Spleen (tissue), 11 donors: ENCODE measurements at regions not wholly inside any gene's neighbourhood (a gene's known extent, or its start where the extent isn't known, plus 50 kb on each side); places are given as distances from the start of the nearest gene placed in this dataset.

Experiments
- DNase-seq: peaks from one replicate; pipeline ENCODE4 v3.0.0-alpha.2; 2020
- H3K27ac ChIP-seq, 8 donors: fragments of 200-600 bp; sonication (generic) in 7 of 8; 1 replicate in 4 of 8; 2 replicates in 4 of 8; pipeline versions ENCODE4 v1.5.0 to v1.8.0; 2016 to 2021; ENCODE audit warnings: inconsistent platforms in 4 of 8, mild to moderate bottlenecking in 4 of 8, moderate library complexity in 1 of 8
- H3K27me3 ChIP-seq, 7 donors: fragments of 200-600 bp; sonication (generic) in 6 of 7; replicated peaks in 1 of 7; 1 replicate in 4 of 7; 2 replicates in 3 of 7; pipeline versions ENCODE4 v1.5.0 to v1.8.0; 2016 to 2021; ENCODE audit warnings: inconsistent platforms in 3 of 7, mild to moderate bottlenecking in 1 of 7
- H3K36me3 ChIP-seq, 6 donors: fragments of 200-600 bp; sonication (generic) in 5 of 6; 1 replicate in 4 of 6; 2 replicates in 2 of 6; pipeline versions ENCODE4 v1.5.0 to v1.8.0; 2016 to 2021; ENCODE audit warnings: inconsistent platforms in 2 of 6
- H3K4me1 ChIP-seq, 6 donors: fragments of 200-600 bp; sonication (generic) in 5 of 6; 1 replicate in 3 of 6; 2 replicates in 3 of 6; pipeline versions ENCODE4 v1.5.0 to v1.8.0; 2016 to 2021; ENCODE audit warnings: inconsistent platforms in 3 of 6
- H3K4me3 ChIP-seq, 8 donors: fragments of 200-600 bp; sonication (generic) in 7 of 8; 1 replicate in 4 of 8; 2 replicates in 4 of 8; pipeline versions ENCODE4 v1.5.0 to v1.8.0; 2016 to 2021; ENCODE audit warnings: inconsistent platforms in 4 of 8, mild to moderate bottlenecking in 4 of 8, moderate library complexity in 2 of 8
- H3K9me3 ChIP-seq, 8 donors: fragments of 200-600 bp; sonication (generic) in 7 of 8; 1 replicate in 4 of 8; 2 replicates in 4 of 8; pipeline versions ENCODE4 v1.5.0 to v1.8.0; 2016 to 2021; ENCODE audit warnings: inconsistent platforms in 4 of 8
- CTCF ChIP-seq, 11 experiments: fragments of 200-600 bp in 7 of 11; fragments of 450-650 bp in 4 of 11; sonication (generic) in 4 of 11; IDR thresholded peaks in 8 of 11; conservative IDR thresholded peaks in 3 of 11; 1 replicate in 7 of 11; 2 replicates in 4 of 11; pipeline versions ENCODE4 v1.4.0 to v1.8.0; 2016 to 2021; ENCODE audit warnings: antibody characterized with exemption in 11 of 11, inconsistent platforms in 4 of 11, mild to moderate bottlenecking in 1 of 11
- POLR2A ChIP-seq, 3 donors: fragments of 450-650 bp; IDR thresholded peaks; one replicate each; pipeline ENCODE4 v1.5.1; 2017; ENCODE audit warnings: antibody characterized with exemption in 3 of 3, mild to moderate bottlenecking in 1 of 3
- POLR2AphosphoS5 ChIP-seq, 3 donors: sonication (generic); formaldehyde crosslinking; IDR thresholded peaks; one replicate each; pipeline ENCODE4 v1.5.1; 2017; ENCODE audit warnings: antibody characterized with exemption in 3 of 3
- WGBS, 5 donors: extraction: QIAGEN DNeasy Blood & Tissue Kit in 3 of 5; methylation state at CpG; one replicate each; pipeline versions ENCODE4 v1.1.5 to v1.1.7; 2013 to 2018; 5-methylcytosine and 5-hydroxymethylcytosine counted together
- intact Hi-C: fragments of 100-400 bp; cut with DNase I; formaldehyde crosslinking; loops from one replicate; pipeline ENCODE4 v1.15.0; 2023; ENCODE audit warnings: low total_unique reads
- donor health status: healthy with polysubstance abuse.
- donor health status: DM: no; HTN: no; CAD: no; lungs with moderate emphysema.
- donor health status: DM: no; HTN: no; CAD: no.
- donor health status: Bipolar disorder and iron deficiency.
- donor health status: healthy.
- donor health status: DM: no; HTN: no; CAD: no.
- donor health status: DM: yes; HTN: yes; CAD: no.

DNA sequence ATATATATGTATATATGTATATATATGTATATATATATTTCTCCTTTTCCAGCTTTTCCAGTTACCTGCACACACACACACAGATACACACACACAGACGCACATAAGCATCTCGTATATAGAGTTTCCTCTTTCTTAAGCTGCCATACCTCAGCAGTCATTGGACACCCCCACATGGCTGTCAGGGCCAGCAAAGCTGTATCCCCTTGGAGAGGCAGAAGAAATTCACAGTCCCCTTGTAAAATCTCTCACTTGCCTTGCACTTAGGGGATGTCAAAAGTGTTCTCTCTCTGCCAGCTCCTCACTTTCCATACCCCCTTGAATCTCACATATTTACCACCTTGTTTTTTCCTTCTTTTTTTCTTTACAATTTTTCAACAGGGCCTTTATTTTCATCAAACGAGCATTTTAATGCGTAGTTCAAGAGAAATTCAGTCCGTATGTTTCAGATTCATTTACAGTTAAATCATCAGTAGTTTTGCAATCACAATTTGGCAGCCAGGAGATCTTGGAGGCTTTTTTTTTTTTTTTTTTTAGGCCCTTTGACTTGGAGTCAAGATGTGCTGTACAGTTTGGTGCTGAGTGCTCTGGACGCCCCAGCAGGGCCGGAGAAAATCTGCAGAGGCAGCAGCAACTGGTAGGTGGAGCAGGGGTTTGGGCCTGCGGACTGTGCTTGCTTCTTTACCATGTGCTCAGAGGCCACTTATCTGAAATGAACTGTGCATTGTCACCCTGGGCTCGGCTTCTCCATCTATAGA, 244.9 kb upstream of the KLF4 start:
- no peaks in the 10 kb centered on the region for H3K9me3 ChIP-seq
- no peaks in the 10 kb centered on the region for H3K27me3 ChIP-seq
- intact Hi-C loops: no loop called here
- H3K4me3 ChIP-seq: no peak overlapping the region
- WGBS, 5 donors: 69 to 87% (median 77%) methylated on average over 9 of the region's 9 CpGs
- H3K4me1 ChIP-seq: peaks cover 6 to 47% (median 15%) of the 10 kb centered on the region in 6 donors
- peak overlapping the region in 6 of 8 donors; percentile 36 to 88 (median 80) for H3K27ac ChIP-seq
- H3K36me3 ChIP-seq: no peaks in the 10 kb centered on the region
- TF ChIP-seq POLR2AphosphoS5 (IDR thresholded peaks at IDR 0.05): no peak
- no peak for TF ChIP-seq CTCF (IDR thresholded peaks at IDR 0.05 in 8 of 11, conservative IDR thresholded peaks at IDR 0.05 in 3 of 11)
- TF ChIP-seq POLR2A (IDR thresholded peaks at IDR 0.05): no peak
- no peak for DNase-seq

- H3K4me3 ChIP-seq: peak overlapping the region in 1 of 8 donors; percentile 2
- WGBS, 5 donors: 59 to 76% (median 64%) methylated on average over 5 of the region's 5 CpGs
- no peaks in the 10 kb centered on the region for H3K9me3 ChIP-seq
- peaks cover 6 to 44% (median 12%) of the 10 kb centered on the region in 6 donors for H3K4me1 ChIP-seq
- intact Hi-C loops: no loop called here
- H3K27ac ChIP-seq: peak overlapping the region; percentile 57 to 88 (median 78)
- DNase-seq: no peak
- H3K27me3 ChIP-seq: no peaks in the 10 kb centered on the region
- peak in 2 of 3 donors; percentile 60 for TF ChIP-seq POLR2AphosphoS5 (IDR thresholded peaks at IDR 0.05)
- TF ChIP-seq POLR2A (IDR thresholded peaks at IDR 0.05): no peak
- H3K36me3 ChIP-seq: no peaks in the 10 kb centered on the region
Measured at GRCh38 chr9:107733523-107733894, 243.9 kb upstream of the KLF4 start.

DNA sequence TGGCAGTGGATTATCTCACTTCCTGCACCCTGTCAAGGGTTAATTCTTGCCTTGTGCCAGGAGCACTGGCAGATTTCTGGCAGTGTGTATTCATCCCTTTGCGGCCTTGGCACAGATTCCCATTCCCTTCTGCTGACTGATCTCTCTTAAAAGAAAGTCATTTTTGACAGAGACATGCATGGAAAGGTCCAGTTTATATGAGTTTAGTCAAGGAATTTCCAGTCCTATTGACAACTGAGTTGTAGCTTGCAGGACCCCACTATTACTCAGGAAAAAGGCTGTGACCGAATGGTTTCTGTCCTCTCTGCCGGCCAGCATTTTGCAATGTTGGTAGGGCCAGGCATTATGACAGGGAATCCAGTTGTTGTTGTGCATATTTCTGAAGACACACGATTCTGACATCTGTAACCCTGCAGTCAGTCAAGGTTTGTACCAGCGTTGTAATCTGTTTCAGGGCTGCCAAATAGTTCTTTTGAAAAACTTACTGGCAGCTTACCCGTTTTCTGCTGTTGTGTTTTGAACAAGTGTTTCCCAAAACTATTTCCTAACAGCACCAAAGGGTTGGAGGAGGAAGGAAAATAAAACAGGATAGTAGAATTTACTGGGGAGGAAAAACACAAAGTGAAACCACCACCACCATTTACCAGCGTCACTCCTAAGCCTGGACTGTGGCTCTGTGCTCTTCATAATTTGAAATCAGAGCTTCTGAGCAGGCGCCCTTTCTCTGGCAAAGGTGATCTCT, 243.4 kb upstream of the KLF4 start:
- Histone ChIP-seq H3K9me3 (no peaks in the 10 kb centered on the region), H3K27me3 (no peaks in the 10 kb centered on the region), H3K27ac (peak overlapping the region; percentile 57 to 88 (median 78)), H3K36me3 (no peaks in the 10 kb centered on the region), H3K4me3 (peak overlapping the region in 1 of 8 donors; percentile 2), H3K4me1 (peaks cover 6 to 38% (median 10%) of the 10 kb centered on the region in 6 donors)
- 41 to 67% (median 46%) methylated on average over 8 of the region's 8 CpGs for WGBS, 5 donors
- intact Hi-C loops: no loop called here
- TF ChIP-seq POLR2AphosphoS5 (IDR thresholded peaks at IDR 0.05) (peak in 1 of 3 donors; percentile 15), POLR2A (IDR thresholded peaks at IDR 0.05) (no peak)
- no peak for DNase-seq

DNA sequence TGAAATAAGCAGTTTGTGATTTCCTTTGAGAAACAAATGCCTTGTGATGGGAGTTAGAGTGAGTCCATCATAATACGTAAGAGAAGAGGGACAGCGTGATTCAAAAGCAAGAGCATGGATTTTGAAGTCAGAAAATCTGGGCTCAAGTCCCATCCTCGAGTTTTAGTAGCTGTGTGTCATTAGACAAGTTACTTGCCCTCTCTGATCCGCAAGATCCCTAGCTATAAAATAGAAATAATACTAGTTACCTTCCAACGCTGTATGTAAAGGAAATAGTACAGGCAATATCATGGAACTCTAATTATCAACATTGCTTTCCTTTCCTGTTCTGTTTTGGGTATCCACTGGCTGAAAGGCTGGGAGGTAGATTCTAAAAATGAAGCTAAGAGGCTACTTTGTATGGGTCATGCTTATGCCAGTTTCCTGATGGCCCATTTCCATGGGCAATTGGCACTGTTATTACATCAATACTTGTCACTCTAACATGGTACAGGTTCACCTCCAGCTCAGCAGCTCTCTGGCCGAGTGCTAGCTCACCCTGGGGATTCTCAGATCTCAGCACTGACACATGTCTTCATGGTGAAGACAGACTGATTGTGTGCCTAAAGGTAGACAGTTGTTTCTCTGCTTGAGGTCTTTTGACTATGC, 241.7 kb upstream of the KLF4 start:
- intact Hi-C loops: no loop called here
- Histone ChIP-seq H3K36me3 (no peaks in the 10 kb centered on the region), H3K9me3 (no peaks in the 10 kb centered on the region), H3K27me3 (no peaks in the 10 kb centered on the region), H3K27ac (peak overlapping the region in 1 of 8 donors; percentile 12), H3K4me1 (peaks cover 6 to 30% (median 10%) of the 10 kb centered on the region in 6 donors), H3K4me3 (no peak overlapping the region)
- DNase-seq: no peak
- WGBS, 5 donors: 85 to 93% (median 89%) methylated on average over 6 of the region's 6 CpGs
- TF ChIP-seq POLR2A (IDR thresholded peaks at IDR 0.05): no peak
- no peak for TF ChIP-seq CTCF (IDR thresholded peaks at IDR 0.05 in 8 of 11, conservative IDR thresholded peaks at IDR 0.05 in 3 of 11)
- no peak for TF ChIP-seq POLR2AphosphoS5 (IDR thresholded peaks at IDR 0.05)
